GM23338 (cell line): ENCODE measurements at regions not wholly inside any gene's neighbourhood (a gene's known extent, or its start where the extent isn't known, plus 50 kb on each side); places are given as distances from the start of the nearest gene placed in this dataset.

Source experiments
- CTCF ChIP-seq, 2 experiments: fragments of 200-600 bp in 1 of 2; sonication (generic) in 1 of 2; conservative IDR thresholded peaks; 2 replicates each; pipeline versions ENCODE4 v1.5.1 to v1.6.1; 2016 to 2017; ENCODE audit warnings: antibody characterized with exemption in 2 of 2, low read depth in 2 of 2, mild to moderate bottlenecking in 2 of 2, moderate library complexity in 1 of 2
- EZH2 ChIP-seq: fragments of 200-600 bp; sonication (generic); IDR thresholded peaks from one replicate; pipeline ENCODE4 v1.8.0; 2017; ENCODE audit warnings: antibody characterized with exemption, mild to moderate bottlenecking, low read depth; ENCODE audit not compliant: unreplicated experiment
- EZH2phosphoT487 ChIP-seq: fragments of 200-600 bp; sonication (generic); IDR thresholded peaks from one replicate; pipeline ENCODE4 v1.8.1; 2018; ENCODE audit warnings: antibody characterized with exemption; ENCODE audit not compliant: unreplicated experiment
- JUNB ChIP-seq: IDR thresholded peaks from one replicate; pipeline ENCODE4 v1.6.1; 2016; ENCODE audit warnings: antibody characterized with exemption; ENCODE audit not compliant: unreplicated experiment
- NANOG ChIP-seq: IDR thresholded peaks from 2 replicates; pipeline ENCODE4 v1.6.1; 2016; ENCODE audit warnings: antibody characterized with exemption, borderline replicate concordance
- POLR2AphosphoS5 ChIP-seq: IDR thresholded peaks from 2 replicates; pipeline ENCODE4 v1.6.1; 2016; ENCODE audit warnings: antibody characterized with exemption, low read depth
- REST ChIP-seq: IDR thresholded peaks from one replicate; pipeline ENCODE4 v1.6.1; 2018; ENCODE audit warnings: antibody characterized with exemption; ENCODE audit not compliant: unreplicated experiment
- ZNF331 ChIP-seq: fragments of 250-450 bp; sonication (Bioruptor Pico); IDR thresholded peaks from 2 replicates; pipeline ENCODE4 v1.5.0; 2020; ENCODE audit warnings: low read depth, mild to moderate bottlenecking, moderate library complexity

GRCh38 chr2:16030206-16031057, 90.1 kb downstream of the MYCN start:
- no peak for TF ChIP-seq NANOG
- TF ChIP-seq EZH2phosphoT487 = no peak
- TF ChIP-seq CTCF (conservative IDR thresholded peaks at IDR 0.05; ENCODE audit: low read depth in 2 of 2) = no peak
- TF ChIP-seq ZNF331 (CRISPR knock-in tag) = no peak
- no peak for TF ChIP-seq POLR2AphosphoS5
- TF ChIP-seq REST = no peak
- no peak for TF ChIP-seq EZH2
- no peak for TF ChIP-seq JUNB
